Stimulated activated CD8-positive, alpha-beta memory T cell treated with anti-CD3 and anti-CD28 coated beads, Interleukin-7, amount 100 ng/mL, for 48 hours (primary cell): ENCODE measurements at regions not wholly inside any gene's neighbourhood (a gene's known extent, or its start where the extent isn't known, plus 50 kb on each side); places are given as distances from the start of the nearest gene placed in this dataset.

ENCODE experiments used
- DNase-seq, 2 donors: peaks; one replicate each; pipeline ENCODE4 v3.0.0-alpha.2; 2020; ENCODE audit warnings: low read depth in 1 of 2; ENCODE audit errors: extremely low read depth in 1 of 2

- DNase-seq: no peak
Measured at GRCh38 chr15:53401503-53401902, 358.0 kb downstream of the WDR72 start.

DNA sequence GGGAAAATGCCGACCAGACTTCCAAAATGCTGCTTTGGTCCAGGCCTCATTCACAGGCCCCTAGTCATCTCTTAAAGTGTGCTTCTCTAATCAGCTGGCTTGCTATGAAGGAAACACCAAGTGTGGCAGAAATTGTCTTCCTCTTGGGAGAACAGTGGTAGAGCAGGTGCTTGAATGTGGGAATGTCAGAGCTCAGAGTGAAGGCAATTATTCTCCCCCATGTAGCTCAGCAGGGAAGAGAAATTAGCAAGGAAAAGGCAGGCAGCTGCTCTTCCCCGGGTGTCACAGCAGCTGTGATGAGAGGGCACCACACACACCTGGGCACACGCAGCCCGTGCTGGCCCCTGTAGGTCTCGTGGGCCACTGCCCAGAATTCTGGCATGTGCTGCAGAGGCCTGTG is 358.5 kb downstream of the WDR72 start:
- no peak for DNase-seq

- DNase-seq: no peak
Measured at GRCh38 chr15:53397041-53397616, 362.3 kb downstream of the WDR72 start.

- DNase-seq: no peak
Measured at GRCh38 chr15:53395871-53396270, 363.6 kb downstream of the WDR72 start.

GRCh38 chr15:53390549-53390948 is 368.9 kb downstream of the WDR72 start:
- DNase-seq: no peak

DNA sequence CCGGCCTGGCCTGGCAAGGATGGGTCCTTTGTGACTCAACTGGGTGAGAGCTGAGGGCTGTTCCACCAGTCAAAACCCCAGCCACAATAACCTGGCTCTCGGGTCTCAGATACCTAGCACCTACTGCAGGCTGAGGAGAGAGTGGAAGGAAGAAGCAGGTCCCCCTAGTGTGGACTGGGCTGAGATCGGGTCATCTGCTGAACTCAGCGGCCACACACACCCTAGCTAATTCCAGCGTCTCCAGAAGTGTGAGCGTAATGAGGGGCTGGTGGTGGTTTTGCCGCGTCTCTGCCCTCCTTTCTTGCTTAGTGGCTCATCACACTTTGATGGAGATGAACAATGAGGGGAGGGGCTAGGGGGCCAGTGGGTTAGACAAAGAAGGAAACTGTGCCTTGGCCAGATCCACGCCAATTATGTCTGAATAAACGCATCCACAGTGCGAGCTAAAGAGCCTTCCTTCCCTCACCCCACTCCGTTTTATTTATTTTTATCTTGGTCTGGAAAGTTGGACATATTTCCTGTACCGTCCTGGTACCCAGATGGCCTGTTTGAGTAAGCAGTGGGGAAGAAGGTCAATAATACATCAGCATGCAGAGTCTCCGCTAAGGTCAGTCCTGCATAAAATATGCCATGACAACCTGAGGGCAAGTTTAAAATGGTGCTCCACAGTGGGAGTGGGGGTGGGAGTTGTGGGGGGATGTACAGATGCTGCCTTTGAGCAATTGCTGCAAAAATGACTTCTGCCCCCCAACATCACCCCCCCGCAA is 370.0 kb downstream of the WDR72 start:
- DNase-seq: no peak

DNA sequence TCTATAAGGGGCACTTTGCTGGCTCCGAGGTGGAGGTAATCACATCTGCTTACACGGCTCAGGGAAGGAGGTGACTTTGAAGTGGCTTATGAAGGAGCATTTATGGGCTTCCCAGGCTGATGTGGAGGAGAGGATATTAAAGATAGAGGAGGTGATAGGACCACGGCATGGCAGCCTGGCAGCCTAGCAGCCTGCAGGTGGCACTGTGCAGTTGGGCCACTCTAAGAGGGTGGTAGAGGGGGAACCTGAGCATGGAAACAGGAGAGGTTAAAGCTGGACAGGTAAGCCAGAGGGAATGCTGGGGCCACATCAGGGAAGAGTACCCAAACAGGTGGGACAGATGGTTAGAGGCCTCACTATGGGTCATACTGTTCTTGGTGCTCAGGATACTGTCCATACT is 375.0 kb downstream of the WDR72 start:
- no peak for DNase-seq

GRCh38 chr15:53378096-53378800 is 381.2 kb downstream of the WDR72 start:
- no peak for DNase-seq

DNA sequence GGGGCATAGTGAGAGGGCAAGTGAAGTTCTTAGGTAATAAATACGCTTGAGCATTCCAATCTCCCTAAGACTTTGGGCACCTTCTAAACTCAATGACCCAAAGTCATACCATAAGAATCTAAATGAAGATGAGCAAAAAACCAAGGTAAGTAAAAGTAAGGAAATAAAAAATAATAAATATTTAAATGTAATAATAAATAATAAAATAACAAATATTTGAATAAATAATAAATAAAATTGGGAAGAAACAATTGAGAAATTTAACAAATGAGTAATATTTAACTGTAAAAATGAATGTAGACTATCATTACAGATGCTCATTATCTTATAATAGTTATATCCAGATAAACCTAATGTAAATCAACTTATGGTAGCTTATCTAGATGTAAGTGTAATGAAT is 391.7 kb downstream of the WDR72 start:
- no peak for DNase-seq

DNA sequence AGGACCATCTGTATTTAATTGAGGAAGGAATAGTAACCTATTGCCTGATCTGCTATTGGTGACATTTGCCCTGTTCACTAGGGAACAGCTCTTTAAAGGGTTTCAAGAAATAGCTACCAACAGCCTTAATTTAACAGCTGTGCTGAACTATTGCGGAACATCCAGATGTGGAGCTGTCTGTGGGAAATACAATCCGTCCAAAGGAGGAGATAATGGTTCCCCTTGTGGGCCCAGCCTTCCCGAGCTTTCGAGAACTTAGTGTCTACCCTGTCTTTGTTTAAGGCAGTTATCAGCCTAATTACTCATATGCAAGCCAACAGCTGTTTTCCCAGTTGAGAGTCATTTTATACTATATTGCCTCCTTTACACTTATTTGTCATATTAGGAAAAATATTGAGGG is 398.6 kb downstream of the WDR72 start:
- DNase-seq: no peak

DNA sequence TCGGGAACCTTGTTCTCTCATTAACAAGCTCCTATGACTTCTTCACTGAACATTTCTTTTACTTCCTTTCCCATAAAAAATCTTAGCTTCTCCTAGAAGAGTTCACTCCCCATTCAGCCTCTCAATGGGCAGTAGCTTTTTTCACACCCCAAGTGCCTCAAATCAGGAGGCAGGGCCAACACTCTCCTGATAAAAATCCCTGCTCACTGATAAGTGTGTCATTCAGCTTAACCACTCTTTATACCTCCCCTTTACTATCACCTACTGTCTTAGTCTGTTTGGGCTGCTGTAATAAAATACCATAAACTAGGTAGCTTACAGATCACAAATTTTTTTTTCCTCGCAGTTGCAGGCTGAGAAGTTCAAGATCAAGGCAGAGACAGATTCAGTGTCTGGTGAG is 400.4 kb downstream of the WDR72 start:
- no peak for DNase-seq

GRCh38 chr15:53354874-53355273 is 404.6 kb downstream of the WDR72 start:
- DNase-seq: no peak

DNA sequence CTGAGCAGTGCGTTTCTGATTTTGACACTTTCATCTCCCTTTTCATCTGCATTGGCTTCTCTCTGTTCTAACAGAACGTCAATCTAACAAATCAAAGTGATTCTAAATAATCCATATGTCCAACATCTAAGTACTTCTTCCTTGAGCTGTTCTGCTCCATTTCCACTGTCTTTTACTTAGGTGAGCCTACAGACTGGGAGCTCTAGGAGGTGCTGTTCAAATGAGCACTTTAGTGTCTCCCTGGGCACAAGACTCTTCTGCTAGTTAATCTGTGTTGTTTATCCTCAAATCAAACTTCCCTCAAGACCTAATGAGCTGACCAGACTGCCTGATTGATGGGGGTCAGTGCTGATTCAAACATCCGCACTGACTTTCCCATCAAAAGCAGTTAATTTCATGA is 408.1 kb downstream of the WDR72 start:
- no peak for DNase-seq

GRCh38 chr15:53346583-53346982 is 412.9 kb downstream of the WDR72 start:
- no peak for DNase-seq

GRCh38 chr15:53331328-53332190 is 427.9 kb downstream of the WDR72 start:
- DNase-seq: no peak

- DNase-seq: no peak
Measured at GRCh38 chr15:53328341-53328740, 431.1 kb downstream of the WDR72 start.

- DNase-seq: no peak
Measured at GRCh38 chr15:53324061-53324460, 435.4 kb downstream of the WDR72 start.

DNA sequence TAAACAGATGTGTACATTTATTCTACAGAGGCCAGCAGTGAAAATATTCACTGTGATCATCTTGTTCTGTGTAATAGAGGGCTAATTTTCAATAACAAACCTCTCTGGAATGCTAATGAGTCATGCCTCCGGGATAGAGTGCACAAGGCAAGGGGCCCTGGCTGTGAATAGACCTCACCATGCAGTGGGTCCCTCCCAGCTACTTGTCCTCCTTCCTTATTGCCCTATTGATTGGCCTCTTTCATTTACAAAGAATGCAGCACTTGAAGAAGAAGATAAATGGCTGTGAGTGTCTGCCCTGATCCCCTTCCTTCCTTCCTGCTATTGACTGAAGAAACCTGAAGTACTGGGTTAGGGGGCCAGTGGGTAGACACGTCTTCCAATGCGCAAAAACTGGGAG is 436.3 kb downstream of the WDR72 start:
- DNase-seq: no peak

DNA sequence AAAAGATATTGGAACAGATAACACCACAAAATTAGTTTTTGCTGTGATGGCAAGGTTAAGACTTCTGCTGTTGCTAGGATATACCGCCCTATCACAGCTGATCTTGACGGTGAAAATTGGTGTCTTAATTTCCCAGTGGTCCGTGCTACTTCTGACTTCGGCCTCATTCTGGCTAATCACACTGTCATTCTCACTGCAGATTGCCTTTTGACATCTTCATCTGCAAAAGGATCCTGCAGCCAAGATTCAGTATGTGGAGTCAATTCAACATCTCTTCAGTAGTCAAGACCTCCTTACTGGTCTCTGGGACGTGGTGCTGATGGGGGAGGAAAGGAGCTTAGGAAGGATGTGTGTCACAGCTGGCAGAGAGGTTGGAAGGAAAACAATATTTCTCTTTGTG is 438.6 kb downstream of the WDR72 start:
- no peak for DNase-seq

DNA sequence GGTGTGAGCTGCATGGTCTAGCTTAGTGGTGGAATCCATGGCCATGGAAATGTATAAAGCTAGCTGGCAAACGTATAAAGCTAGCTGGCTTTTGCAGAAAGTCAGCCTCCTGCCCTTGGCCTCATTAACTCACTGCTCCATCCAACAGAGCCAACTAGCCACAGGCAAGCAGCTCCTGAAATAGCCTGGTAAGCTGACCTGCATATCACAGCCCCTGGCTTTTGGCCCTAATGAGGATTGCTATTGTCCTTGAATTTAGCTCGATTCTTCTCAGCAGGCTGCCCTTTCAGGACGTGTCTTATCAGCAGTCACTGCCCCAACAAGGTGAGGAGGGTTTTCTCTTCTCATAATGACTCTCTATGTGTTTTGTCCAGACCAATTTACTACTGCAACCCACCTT is 446.8 kb downstream of the WDR72 start:
- DNase-seq: no peak

DNA sequence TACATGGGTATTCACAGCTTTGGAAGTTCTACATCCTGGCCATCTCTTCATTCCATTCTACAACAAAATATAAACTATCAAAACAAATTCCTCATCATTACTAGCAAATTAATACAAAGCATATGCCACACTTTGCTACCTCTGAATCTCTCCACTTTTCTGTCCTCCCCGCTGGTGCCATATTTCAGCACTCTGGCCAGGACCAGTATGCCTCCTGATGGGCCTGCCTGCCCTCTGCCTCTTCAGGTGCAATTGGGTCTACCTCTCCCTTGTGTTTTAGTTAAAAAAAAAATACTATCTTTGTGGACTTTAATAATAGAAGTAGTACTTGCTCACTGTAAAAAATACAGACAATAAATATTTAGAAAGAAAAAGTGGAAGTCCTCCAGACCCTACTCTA is 448.8 kb downstream of the WDR72 start:
- no peak for DNase-seq
